T-helper 1 cell (primary cell): ENCODE measurements at regions not wholly inside any gene's neighbourhood (a gene's known extent, or its start where the extent isn't known, plus 50 kb on each side); places are given as distances from the start of the nearest gene placed in this dataset.

Experiments
- DNase-seq, 5 donors: peaks; one replicate each; pipeline ENCODE4 v3.0.0-alpha.2; 2012 to 2020

DNA sequence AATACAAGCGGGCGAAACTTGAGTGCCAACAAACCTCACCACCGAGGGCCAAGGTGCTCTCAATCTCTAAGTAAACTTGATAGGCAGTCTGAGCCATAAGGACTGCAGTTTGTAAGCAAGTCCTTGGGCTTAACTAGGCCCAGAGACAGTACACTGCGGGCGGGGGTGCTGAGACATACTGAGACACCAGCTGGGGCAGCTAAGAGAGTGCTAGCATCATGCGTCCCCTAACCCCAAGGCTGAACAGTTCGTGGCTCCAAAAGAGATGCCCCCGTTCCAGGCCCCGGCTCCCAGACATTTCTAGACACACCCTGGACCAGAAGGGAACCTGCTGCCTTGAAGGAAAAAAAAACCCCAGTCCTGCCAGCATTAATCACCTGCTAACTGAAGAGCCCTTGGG lies 126.8 kb upstream of the PRDX4 start:
- no peak for DNase-seq

GRCh38 chrX:23548164-23548563 lies 119.1 kb upstream of the PRDX4 start:
- DNase-seq: no peak

- no peak for DNase-seq
Observed at GRCh38 chrX:23552303-23552702, 115.0 kb upstream of the PRDX4 start.

DNA sequence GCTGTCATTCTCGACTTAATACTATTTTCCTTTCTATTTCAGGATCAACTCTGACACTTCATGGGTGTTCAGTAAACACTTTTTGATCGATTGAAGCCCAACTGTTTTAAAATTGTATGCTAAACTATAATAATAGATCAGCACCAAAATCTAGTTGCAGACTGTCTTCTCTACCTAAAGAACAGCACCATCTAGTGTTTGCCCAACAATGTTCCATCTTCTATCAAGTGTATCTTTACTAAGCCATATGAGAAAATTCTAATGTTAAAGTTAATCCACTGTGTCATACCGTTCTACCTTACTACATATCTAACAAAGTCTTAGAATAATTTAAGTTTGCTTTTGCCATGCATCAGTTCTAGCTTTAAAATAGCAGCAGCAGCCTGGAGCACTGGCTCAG lies 113.0 kb upstream of the PRDX4 start:
- peak in 1 of 5 donors; percentile 3 for DNase-seq

GRCh38 chrX:23557070-23557469 lies 110.2 kb upstream of the PRDX4 start:
- no peak for DNase-seq

GRCh38 chrX:23559975-23560374 lies 107.3 kb upstream of the PRDX4 start:
- DNase-seq: no peak

DNA sequence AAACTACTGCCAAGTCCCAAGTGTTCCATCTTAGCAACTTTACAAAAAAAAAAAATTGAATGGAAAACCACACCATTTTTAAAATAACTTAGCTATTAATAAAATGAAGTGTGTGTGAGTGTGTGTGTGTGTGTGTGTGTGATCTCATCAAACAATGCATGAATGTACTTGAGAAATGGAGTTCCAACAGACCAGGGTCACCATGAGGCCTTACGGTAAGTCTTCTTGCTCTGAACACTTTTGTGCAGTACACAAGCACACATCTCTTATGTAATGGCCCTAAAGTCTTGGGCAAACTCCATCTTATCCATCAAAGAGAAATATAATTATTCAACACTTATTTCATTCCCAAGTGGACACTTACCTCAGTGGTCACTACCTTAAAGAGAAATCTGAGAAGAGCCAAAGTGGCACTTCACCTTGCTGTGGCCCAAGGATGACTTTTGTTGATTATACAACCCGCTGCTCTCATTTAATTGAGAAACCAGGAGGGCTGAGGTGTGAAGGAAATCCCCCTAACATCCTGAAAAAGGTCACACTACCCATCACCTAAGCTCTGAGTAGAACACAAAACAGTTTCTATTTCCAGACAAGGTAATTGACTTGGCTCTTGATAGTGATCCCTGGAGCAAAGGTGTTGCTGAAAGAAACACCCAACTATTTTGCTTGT lies 96.5 kb upstream of the PRDX4 start:
- DNase-seq: no peak

GRCh38 chrX:23575281-23575680 lies 92.0 kb upstream of the PRDX4 start:
- DNase-seq: no peak

GRCh38 chrX:23578079-23578478 lies 89.2 kb upstream of the PRDX4 start:
- no peak for DNase-seq

DNA sequence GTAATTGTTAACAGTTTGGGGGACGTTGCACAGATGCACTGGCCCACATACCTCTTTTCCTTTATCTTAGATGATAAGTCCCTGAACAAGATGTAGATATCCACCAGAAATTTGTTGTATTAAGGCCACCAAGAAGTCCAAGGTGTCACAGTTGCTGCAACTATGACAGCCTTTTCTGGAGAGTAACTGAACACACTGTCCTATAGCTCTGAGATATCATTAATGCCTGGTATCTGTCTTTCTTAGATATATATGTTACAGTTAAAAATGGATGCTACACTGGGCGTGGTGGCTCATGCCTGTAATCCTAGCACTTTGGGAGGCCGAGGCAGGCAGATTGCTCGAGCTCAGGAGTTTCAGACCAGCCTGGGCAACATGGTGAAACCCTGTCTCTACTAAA lies 77.8 kb upstream of the PRDX4 start:
- DNase-seq: no peak

DNA sequence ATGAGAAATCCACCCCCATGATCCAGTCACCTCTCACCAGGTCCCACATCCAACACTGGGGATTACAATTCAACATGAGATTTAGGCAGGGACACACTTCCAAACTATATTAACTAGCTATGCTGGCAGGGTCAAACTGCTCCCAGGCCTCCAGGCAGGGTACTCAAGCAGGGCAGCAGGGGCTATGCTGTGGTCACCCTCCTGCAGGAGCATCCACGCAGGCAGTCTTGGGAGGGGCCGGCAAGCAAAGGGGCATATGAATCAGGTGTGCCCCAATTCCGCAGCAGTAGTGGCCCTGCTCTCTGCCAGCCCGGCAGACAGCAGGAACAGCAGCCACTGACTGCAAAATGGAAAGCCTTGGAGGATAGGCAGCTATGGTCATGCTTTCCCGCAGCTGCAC lies 74.6 kb upstream of the PRDX4 start:
- DNase-seq: no peak

GRCh38 chrX:23598575-23598974 lies 68.7 kb upstream of the PRDX4 start:
- no peak for DNase-seq

DNA sequence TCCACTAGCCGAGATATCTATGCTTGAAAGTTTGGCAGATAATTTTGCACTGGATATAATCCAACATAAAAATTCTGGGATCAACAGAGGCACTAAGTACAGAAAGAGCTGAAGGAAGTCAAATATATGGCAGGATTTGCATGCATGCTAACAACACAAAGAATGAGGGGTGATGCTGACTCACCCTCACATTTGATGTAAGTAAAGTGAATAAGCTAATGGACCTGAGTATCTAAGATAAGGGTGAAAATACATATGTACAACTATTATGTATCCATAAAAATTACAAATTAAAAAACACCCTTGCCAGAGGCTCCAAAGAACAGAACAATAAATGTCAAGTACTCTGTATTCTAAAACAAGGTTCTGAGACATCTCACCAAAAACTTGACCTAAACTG lies 63.8 kb upstream of the PRDX4 start:
- no peak for DNase-seq

DNA sequence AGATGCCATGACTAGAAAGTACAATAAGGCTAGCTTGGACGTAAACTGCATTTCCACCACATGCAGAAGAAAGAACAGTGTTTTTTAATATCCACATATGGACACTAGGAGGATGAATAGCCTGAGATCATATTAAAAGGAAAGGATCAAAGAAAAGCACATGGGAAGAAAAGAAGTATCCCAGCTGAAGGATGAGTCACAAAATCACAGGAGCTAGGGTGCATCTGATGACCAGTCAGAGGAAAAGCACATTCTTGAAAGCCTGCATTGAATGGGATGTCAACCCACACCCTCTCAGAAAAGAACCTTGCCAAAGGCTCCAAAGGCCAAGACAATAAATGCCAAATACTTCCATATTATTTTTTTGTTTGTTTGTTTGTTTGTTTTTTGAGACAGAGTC lies 56.8 kb upstream of the PRDX4 start:
- no peak for DNase-seq

DNA sequence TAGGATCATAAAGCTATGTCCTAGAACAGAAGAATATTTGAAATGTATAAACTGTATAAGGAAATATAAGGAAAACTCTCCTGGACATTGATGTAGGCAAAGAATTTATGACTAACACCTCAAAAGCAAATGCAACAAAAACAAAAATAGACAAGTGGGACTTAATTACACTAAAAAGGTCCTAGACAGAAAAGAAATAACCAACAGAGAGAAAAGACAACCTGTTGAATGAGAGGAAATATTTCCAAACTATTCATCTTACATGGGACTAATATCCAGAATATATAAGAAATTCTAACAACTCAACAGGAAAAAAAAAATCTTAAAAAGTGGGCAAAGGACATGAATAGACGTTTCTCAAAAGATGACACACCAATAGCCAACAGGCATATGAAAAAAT lies 54.4 kb upstream of the PRDX4 start:
- DNase-seq: no peak

DNA sequence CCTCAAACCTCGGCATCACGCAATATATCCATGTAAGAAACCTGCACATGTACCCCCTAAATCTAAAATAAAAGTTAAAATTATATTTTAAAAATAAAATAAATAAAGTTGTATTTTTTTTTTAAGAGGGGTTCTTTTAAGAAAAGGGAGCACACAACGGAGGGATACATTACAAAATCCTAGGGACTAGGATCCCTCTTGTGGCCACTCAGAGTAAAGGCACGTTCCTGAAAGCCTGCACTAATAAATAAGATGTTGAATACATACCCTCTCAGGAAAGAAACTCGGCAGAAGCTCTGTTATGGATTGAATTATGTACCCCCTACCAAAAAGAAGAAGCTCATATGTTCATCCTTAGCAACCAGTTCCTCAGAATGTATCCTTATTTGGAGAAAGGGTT lies 50.9 kb upstream of the PRDX4 start:
- DNase-seq: no peak
